ENCODE measurements at regions not wholly inside any gene's neighbourhood (a gene's known extent, or its start where the extent isn't known, plus 50 kb on each side); places are given as distances from the start of the nearest gene placed in this dataset.

DNA sequence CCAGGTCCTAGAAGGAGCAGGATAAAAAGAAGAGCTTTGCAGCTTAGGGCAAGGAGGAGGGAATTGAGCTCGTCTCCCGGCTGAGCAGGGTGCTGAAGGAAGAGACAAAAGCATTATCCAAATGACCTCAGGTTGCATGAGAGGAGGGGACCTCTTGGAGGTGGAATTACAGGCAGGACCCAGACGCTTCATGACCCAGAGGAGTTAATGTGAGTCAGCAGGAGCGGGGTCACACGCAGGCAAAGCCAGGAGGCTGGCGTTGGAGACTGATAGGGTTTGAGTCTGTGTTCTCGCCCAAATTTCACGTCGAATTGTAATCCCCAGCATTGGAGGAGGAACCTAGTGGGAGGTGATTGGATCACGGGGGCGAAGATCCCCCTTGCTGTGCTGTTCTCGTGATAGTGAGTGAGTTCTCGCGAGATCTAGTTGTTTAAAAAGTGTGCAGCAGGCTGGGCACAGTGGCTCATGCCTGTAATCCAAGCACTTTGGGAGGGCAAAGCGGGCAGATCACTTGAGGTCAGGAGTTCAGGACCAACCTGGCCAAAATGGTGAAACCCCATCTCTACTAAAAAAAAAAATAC, 63.7 kb upstream of the AUTS2 start:
- TF ChIP-seq, protein P1, sequence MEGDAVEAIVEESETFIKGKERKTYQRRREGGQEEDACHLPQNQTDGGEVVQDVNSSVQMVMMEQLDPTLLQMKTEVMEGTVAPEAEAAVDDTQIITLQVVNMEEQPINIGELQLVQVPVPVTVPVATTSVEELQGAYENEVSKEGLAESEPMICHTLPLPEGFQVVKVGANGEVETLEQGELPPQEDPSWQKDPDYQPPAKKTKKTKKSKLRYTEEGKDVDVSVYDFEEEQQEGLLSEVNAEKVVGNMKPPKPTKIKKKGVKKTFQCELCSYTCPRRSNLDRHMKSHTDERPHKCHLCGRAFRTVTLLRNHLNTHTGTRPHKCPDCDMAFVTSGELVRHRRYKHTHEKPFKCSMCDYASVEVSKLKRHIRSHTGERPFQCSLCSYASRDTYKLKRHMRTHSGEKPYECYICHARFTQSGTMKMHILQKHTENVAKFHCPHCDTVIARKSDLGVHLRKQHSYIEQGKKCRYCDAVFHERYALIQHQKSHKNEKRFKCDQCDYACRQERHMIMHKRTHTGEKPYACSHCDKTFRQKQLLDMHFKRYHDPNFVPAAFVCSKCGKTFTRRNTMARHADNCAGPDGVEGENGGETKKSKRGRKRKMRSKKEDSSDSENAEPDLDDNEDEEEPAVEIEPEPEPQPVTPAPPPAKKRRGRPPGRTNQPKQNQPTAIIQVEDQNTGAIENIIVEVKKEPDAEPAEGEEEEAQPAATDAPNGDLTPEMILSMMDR (conservative IDR thresholded peaks at IDR 0.05; ENCODE audit: low read depth, low read length): no peak
- TF ChIP-seq EZH2 (IDR thresholded peaks at IDR 0.05; ENCODE audit: borderline replicate concordance, low read depth, low read length, poor library complexity, severe bottlenecking): no peak

Data from A673 (cell line).